ENCODE measurements at regions not wholly inside any gene's neighbourhood (a gene's known extent, or its start where the extent isn't known, plus 50 kb on each side); places are given as distances from the start of the nearest gene placed in this dataset.

DNA sequence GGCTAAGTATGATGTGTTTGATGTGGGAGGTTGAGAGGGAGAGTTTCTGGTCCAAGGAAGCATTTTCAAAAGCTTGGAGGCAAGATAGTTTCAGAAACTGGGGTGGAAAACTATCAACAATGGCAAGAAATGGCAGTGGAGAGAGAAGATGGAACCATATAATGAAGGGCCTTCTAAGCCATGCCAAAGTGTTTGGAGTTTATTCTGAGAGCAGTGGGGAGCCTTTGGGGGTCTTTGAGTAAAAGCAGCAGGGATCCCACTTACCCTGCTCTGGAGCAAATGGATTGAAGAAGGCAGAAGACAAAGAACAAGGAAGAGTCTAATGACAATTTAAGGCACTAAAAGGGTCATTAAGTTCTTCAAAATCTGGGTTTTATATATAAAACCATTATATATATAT is 538.9 kb downstream of the UTRN start:
- H3K4me1 Mint-ChIP-seq (ENCODE audit: low read depth), result peaks cover 13% of the 10 kb centered on the region

DNA sequence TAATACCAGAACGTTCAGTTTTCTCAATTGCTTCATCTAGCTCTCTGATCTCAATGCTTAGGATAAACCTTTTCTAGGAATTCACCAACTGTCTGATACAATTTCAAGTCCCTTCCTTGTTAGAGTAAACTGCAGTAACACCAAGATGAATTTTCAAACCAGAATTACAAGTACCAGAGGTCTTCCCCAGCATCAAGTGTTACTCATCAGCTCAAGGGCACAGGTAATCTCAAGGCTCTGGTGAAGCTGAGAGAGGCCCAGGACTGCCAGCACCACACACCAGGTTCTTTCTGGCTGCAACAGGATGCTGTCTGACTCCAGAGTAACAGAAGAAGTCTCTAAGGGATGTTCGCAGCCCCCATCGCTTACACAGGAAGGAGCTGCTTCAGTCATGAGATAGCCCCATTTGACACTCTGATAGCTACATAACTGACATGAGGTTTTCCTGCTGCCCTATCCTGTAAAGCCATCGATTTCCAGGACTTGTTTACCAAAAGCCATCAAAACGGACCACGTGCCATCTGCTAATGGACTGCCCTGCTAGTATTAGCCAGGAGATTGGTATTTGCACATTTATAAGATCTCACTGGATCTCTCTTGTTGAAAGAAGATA is 549.4 kb downstream of the UTRN start:
- intact Hi-C loops (cut with micrococcal nuclease), result no loop called here
- H3K9me3 Mint-ChIP-seq, result no peaks in the 10 kb centered on the region
- CTCF ChIA-PET, result no interaction called here
- POLR2A ChIA-PET, result no interaction called here
- H3K27me3 Mint-ChIP-seq, result no peaks in the 10 kb centered on the region
- peaks cover 6% of the 10 kb centered on the region for H3K36me3 Mint-ChIP-seq (ENCODE audit: low read depth)
- no peaks in the 10 kb centered on the region for H3K4me1 Mint-ChIP-seq (ENCODE audit: low read depth)
- TF ChIP-seq, protein P1, sequence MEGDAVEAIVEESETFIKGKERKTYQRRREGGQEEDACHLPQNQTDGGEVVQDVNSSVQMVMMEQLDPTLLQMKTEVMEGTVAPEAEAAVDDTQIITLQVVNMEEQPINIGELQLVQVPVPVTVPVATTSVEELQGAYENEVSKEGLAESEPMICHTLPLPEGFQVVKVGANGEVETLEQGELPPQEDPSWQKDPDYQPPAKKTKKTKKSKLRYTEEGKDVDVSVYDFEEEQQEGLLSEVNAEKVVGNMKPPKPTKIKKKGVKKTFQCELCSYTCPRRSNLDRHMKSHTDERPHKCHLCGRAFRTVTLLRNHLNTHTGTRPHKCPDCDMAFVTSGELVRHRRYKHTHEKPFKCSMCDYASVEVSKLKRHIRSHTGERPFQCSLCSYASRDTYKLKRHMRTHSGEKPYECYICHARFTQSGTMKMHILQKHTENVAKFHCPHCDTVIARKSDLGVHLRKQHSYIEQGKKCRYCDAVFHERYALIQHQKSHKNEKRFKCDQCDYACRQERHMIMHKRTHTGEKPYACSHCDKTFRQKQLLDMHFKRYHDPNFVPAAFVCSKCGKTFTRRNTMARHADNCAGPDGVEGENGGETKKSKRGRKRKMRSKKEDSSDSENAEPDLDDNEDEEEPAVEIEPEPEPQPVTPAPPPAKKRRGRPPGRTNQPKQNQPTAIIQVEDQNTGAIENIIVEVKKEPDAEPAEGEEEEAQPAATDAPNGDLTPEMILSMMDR (IDR thresholded peaks at IDR 0.05), result no peak
- no peak overlapping the region for H3K4me3 Mint-ChIP-seq
- no peak for ATAC-seq
- DNase-seq, result no peak
- no peak overlapping the region for H3K27ac Mint-ChIP-seq

More for the DNA sequence above, 538.9 kb downstream of the UTRN start:
- Mint-ChIP-seq H3K27me3 (no peaks in the 10 kb centered on the region), H3K36me3 (ENCODE audit: low read depth) (peaks cover 10% of the 10 kb centered on the region), H3K4me3 (no peak overlapping the region), H3K9me3 (no peaks in the 10 kb centered on the region), H3K27ac (no peak overlapping the region)
- ChIA-PET POLR2A (no interaction called here), CTCF (no interaction called here)
- ATAC-seq, result no peak
- intact Hi-C loops (cut with micrococcal nuclease), result no loop called here
- TF ChIP-seq, protein P1 (IDR thresholded peaks at IDR 0.05), result no peak
- no peak for DNase-seq

DNA sequence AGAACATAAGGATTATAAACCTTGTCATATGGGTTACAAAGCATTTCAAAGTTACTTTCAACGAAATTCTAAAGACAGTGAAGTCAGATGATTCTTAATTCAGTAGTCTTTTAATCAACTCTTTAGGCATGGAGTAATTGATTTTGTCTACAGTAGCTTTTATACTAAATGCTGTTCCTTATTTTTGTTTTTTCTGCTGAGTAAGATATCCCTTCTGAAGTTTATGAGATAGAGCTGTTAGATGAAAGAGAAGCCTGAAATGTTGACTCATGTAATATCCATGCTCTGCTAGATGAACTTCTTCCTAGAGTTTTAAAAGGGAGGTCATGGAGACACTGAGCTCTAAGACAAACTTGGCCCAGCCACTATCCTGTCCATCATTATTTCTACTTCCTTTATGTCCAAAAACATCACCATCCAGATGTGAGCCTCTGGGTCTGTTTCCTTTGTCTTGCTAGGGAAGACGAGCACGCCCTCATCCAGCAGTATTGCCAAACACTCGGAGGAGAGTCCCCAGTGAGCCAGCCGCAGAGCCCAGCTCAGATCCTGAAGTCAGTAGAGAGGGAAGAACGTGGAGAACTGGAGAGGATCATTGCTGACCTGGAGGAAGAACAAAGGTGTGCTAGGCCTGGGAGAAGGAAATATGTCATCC is 550.3 kb downstream of the UTRN start:
- Mint-ChIP-seq H3K4me1 (ENCODE audit: low read depth) (no peaks in the 10 kb centered on the region), H3K9me3 (no peaks in the 10 kb centered on the region), H3K27ac (no peak overlapping the region), H3K27me3 (no peaks in the 10 kb centered on the region), H3K4me3 (no peak overlapping the region), H3K36me3 (ENCODE audit: low read depth) (peaks cover 6% of the 10 kb centered on the region)
- POLR2A ChIA-PET, result no interaction called here
- CTCF ChIA-PET, result no interaction called here
- TF ChIP-seq, protein P1 (IDR thresholded peaks at IDR 0.05), result no peak
- intact Hi-C loops (cut with micrococcal nuclease), result no loop called here
- ATAC-seq (no peak), DNase-seq (no peak)

DNA sequence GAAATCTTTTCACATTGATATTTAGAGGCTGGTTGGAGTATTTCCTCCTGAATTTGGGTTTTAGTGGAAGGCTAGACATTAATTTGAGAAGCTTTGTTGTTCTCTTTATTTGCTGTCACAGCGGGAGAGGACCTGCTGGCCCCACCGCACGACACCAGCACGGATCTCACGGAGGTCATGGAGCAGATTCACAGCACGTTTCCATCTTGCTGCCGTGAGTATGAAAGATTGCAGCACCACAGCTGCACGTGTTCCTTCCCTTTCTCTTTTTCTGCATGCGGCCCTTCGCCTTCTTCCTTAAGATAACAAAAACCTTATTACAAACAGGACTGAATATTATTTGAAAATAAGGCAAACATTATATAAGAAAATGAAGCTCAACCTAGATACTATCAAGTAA is 555.5 kb downstream of the UTRN start:
- ATAC-seq, result no peak
- H3K36me3 Mint-ChIP-seq (ENCODE audit: low read depth), result peaks cover 8% of the 10 kb centered on the region

DNA sequence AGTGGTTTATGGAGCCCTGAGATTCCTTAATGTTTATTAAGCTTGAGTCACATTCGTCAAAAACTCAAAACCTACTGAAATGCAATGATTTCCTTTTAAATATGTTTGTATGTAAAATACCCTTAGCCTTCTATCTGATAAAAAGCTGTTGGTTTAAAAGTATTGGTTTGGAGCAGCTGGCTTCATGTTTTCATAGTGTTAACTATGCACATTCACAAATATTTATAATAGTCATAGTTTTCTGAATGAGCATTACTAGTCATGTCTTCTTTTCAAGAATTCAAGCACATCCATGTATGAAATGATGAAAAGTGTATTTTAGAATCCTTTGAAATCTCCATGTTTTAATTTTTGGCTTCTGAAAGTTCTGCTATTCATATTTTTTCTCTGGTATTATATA is 558.6 kb downstream of the UTRN start:
- ChIA-PET CTCF (interaction anchor here (0.6 kb wide), 1 partner anchor 59 kb away, joined by 5 read pairs; no protein-coding TSS in a partner anchor), POLR2A (no interaction called here)
- Mint-ChIP-seq H3K4me3 (no peak overlapping the region), H3K9me3 (no peaks in the 10 kb centered on the region), H3K4me1 (ENCODE audit: low read depth) (no peaks in the 10 kb centered on the region), H3K27me3 (no peaks in the 10 kb centered on the region), H3K27ac (peak overlapping the region; percentile 34), H3K36me3 (ENCODE audit: low read depth) (peaks cover 15% of the 10 kb centered on the region)
- ATAC-seq (no peak), DNase-seq (no peak)
- intact Hi-C loops (cut with micrococcal nuclease), result no loop called here
- TF ChIP-seq, protein P1 (IDR thresholded peaks at IDR 0.05), result no peak

More for the DNA sequence above, 555.5 kb downstream of the UTRN start:
- POLR2A ChIA-PET, result no interaction called here
- Mint-ChIP-seq H3K4me3 (no peak overlapping the region), H3K27ac (no peak overlapping the region), H3K27me3 (no peaks in the 10 kb centered on the region), H3K9me3 (no peaks in the 10 kb centered on the region), H3K4me1 (ENCODE audit: low read depth) (no peaks in the 10 kb centered on the region)
- TF ChIP-seq, protein P1 (IDR thresholded peaks at IDR 0.05), result no peak
- intact Hi-C loops (cut with micrococcal nuclease), result no loop called here
- CTCF ChIA-PET, result interaction anchor here (1.3 kb wide), 1 partner anchor 8 kb away, joined by 3 read pairs; no protein-coding TSS in a partner anchor
- no peak for DNase-seq
